ENCODE measurements at regions not wholly inside any gene's neighbourhood (a gene's known extent, or its start where the extent isn't known, plus 50 kb on each side); places are given as distances from the start of the nearest gene placed in this dataset.

GRCh38 chr6:145075425-145075824, 659.9 kb downstream of the EPM2A start:
- Histone ChIP-seq H3K27me3 (no peaks in the 10 kb centered on the region), H3K9me3 (peaks cover 0 to 6% of the 10 kb centered on the region in 2 donors), H3K4me1 (no peaks in the 10 kb centered on the region), H3K36me3 (no peaks in the 10 kb centered on the region), H3K4me3 (no peak overlapping the region), H3K27ac (no peak overlapping the region)
- no peak for DNase-seq (ENCODE audit: low spot score)
- no peak for TF ChIP-seq CTCF (IDR thresholded peaks at IDR 0.05)

- no peak for TF ChIP-seq CTCF (IDR thresholded peaks at IDR 0.05)
- Histone ChIP-seq H3K9me3 (peaks cover 0 to 6% of the 10 kb centered on the region in 2 donors), H3K4me3 (no peak overlapping the region), H3K27ac (no peak overlapping the region), H3K36me3 (no peaks in the 10 kb centered on the region), H3K4me1 (no peaks in the 10 kb centered on the region), H3K27me3 (no peaks in the 10 kb centered on the region)
- no peak for DNase-seq (ENCODE audit: low spot score)
These were observed 659.0 kb downstream of the EPM2A start for GRCh38 chr6:145076115-145076841.

GRCh38 chr6:145077382-145077781, 657.9 kb downstream of the EPM2A start:
- H3K9me3 ChIP-seq, result peaks cover 0 to 6% of the 10 kb centered on the region in 2 donors
- DNase-seq (ENCODE audit: low spot score), result no peak
- H3K36me3 ChIP-seq, result no peaks in the 10 kb centered on the region
- no peak overlapping the region for H3K4me3 ChIP-seq
- no peaks in the 10 kb centered on the region for H3K27me3 ChIP-seq
- H3K27ac ChIP-seq, result no peak overlapping the region
- no peak for TF ChIP-seq CTCF (IDR thresholded peaks at IDR 0.05)
- no peaks in the 10 kb centered on the region for H3K4me1 ChIP-seq

- H3K36me3 ChIP-seq, result no peaks in the 10 kb centered on the region
- H3K27ac ChIP-seq, result no peak overlapping the region
- no peaks in the 10 kb centered on the region for H3K27me3 ChIP-seq
- peaks cover 0 to 6% of the 10 kb centered on the region in 2 donors for H3K9me3 ChIP-seq
- DNase-seq (ENCODE audit: low spot score), result no peak
- no peaks in the 10 kb centered on the region for H3K4me1 ChIP-seq
- H3K4me3 ChIP-seq, result no peak overlapping the region
- no peak for TF ChIP-seq CTCF (IDR thresholded peaks at IDR 0.05)
These were observed 654.7 kb downstream of the EPM2A start for GRCh38 chr6:145080651-145081050.

GRCh38 chr6:145081677-145082076, 653.6 kb downstream of the EPM2A start:
- no peaks in the 10 kb centered on the region for H3K27me3 ChIP-seq
- no peak overlapping the region for H3K4me3 ChIP-seq
- DNase-seq (ENCODE audit: low spot score), result no peak
- no peak for TF ChIP-seq CTCF (IDR thresholded peaks at IDR 0.05)
- no peaks in the 10 kb centered on the region for H3K9me3 ChIP-seq
- H3K4me1 ChIP-seq, result no peaks in the 10 kb centered on the region
- no peak overlapping the region for H3K27ac ChIP-seq
- no peaks in the 10 kb centered on the region for H3K36me3 ChIP-seq

- no peaks in the 10 kb centered on the region for H3K4me1 ChIP-seq
- H3K9me3 ChIP-seq, result no peaks in the 10 kb centered on the region
- TF ChIP-seq CTCF (IDR thresholded peaks at IDR 0.05), result no peak
- no peak for DNase-seq (ENCODE audit: low spot score)
- no peaks in the 10 kb centered on the region for H3K36me3 ChIP-seq
- H3K27me3 ChIP-seq, result no peaks in the 10 kb centered on the region
- no peak overlapping the region for H3K4me3 ChIP-seq
- no peak overlapping the region for H3K27ac ChIP-seq
These were observed 653.0 kb downstream of the EPM2A start for GRCh38 chr6:145082359-145082758.
